B cell (primary cell): ENCODE measurements at regions not wholly inside any gene's neighbourhood (a gene's known extent, or its start where the extent isn't known, plus 50 kb on each side); places are given as distances from the start of the nearest gene placed in this dataset.

Experiments used
- ATAC-seq: fragments of 200-7000 bp; cut with Tn5 transposase; one replicate; pipeline ENCODE4 v1.10.0; 2021; ENCODE audit warnings: low read depth, mild to moderate bottlenecking, moderate number of reproducible peaks, moderate library complexity
- CTCF ChIA-PET: fragments of 350-600 bp; sonication (Branson Sonifier 250); formaldehyde crosslinking; loops from one replicate; lab custom pipeline; 2021; ENCODE audit warnings: antibody characterized with exemption, inconsistent platforms; lab: Charles Lee
- POLR2A ChIA-PET: fragments of 350-600 bp; sonication (Branson Sonifier 250); formaldehyde crosslinking; loops from one replicate; lab custom pipeline; 2021; ENCODE audit warnings: antibody characterized with exemption; lab: Charles Lee
- DNase-seq: peaks from one replicate; pipeline ENCODE4 v3.0.0; 2013
- H2AFZ ChIP-seq: 2 replicates; pipeline ENCODE4 v1.6.1; 2012; ENCODE audit warnings: mild to moderate bottlenecking, low read depth, low read length; ENCODE audit not compliant: insufficient read depth, poor library complexity, severe bottlenecking
- H3K27ac ChIP-seq, 2 donors: 1 replicate in 1 of 2; 2 replicates in 1 of 2; pipeline ENCODE4 v1.5.1; 2012 to 2013; ENCODE audit warnings: low read length in 2 of 2, mild to moderate bottlenecking in 2 of 2, moderate library complexity in 1 of 2
- H3K27me3 ChIP-seq, 4 experiments: fragments of 200-600 bp in 1 of 4; sonication (generic) in 1 of 4; replicated peaks in 1 of 4; 1 replicate in 2 of 4; 2 replicates in 2 of 4; pipeline versions ENCODE4 v1.6.1 to v1.7.0; 2013 to 2016; ENCODE audit warnings: low read length in 3 of 4, mild to moderate bottlenecking in 2 of 4, mixed read lengths in 1 of 4, moderate library complexity in 1 of 4; ENCODE audit not compliant: insufficient read depth in 4 of 4, control insufficient read depth in 3 of 4; ENCODE audit errors: control extremely low read depth in 1 of 4
- H3K36me3 ChIP-seq, 2 experiments: replicated peaks in 1 of 2; 1 replicate in 1 of 2; 2 replicates in 1 of 2; pipeline versions ENCODE4 v1.6.1 to v1.7.1; 2013; ENCODE audit warnings: low read length in 1 of 2; ENCODE audit not compliant: insufficient read depth in 2 of 2, control insufficient read depth in 1 of 2; ENCODE audit errors: control extremely low read depth in 1 of 2, extremely low read depth in 1 of 2
- H3K4me1 ChIP-seq, 2 donors: fragments of 200-600 bp in 1 of 2; sonication (generic) in 1 of 2; 1 replicate in 1 of 2; 2 replicates in 1 of 2; pipeline versions ENCODE4 v1.5.1 to v1.6.1; 2013 to 2017; ENCODE audit warnings: low read length in 2 of 2; ENCODE audit not compliant: control insufficient read depth in 2 of 2, insufficient read depth in 2 of 2
- H3K4me2 ChIP-seq: replicated peaks from 2 replicates; pipeline ENCODE3; 2012; ENCODE audit warnings: mild to moderate bottlenecking, low read depth, low read length; ENCODE audit not compliant: poor library complexity, severe bottlenecking
- H3K4me3 ChIP-seq, 5 experiments: fragments of 200-600 bp in 1 of 5; sonication (generic) in 1 of 5; 1 replicate in 3 of 5; 2 replicates in 2 of 5; pipeline versions ENCODE4 v1.5.1 to v1.7.0; 2011 to 2016; ENCODE audit warnings: low read length in 4 of 5, mild to moderate bottlenecking in 4 of 5, low read depth in 2 of 5, control low read depth in 1 of 5, moderate library complexity in 1 of 5; ENCODE audit not compliant: insufficient read depth in 1 of 5; ENCODE audit errors: control extremely low read depth in 1 of 5, extremely low read depth in 1 of 5
- H3K79me2 ChIP-seq: fragments of 200-600 bp; sonication (generic); one replicate; pipeline ENCODE4 v1.6.0; 2016; ENCODE audit warnings: low read length; ENCODE audit not compliant: control insufficient read depth, insufficient read depth
- H3K9ac ChIP-seq: fragments of 200-600 bp; sonication (generic); 2 replicates; pipeline ENCODE4 v1.6.1; 2017; ENCODE audit warnings: mild to moderate bottlenecking, low read length, moderate library complexity
- H3K9me3 ChIP-seq, 3 donors: one replicate each; pipeline versions ENCODE4 v1.6.1 to v1.7.1; 2013; ENCODE audit warnings: low read length in 2 of 3; ENCODE audit not compliant: control insufficient read depth in 2 of 3, insufficient read depth in 1 of 3; ENCODE audit errors: control extremely low read depth in 1 of 3
- H4K20me1 ChIP-seq: 2 replicates; pipeline ENCODE4 v1.6.0; 2012; ENCODE audit warnings: mild to moderate bottlenecking, low read length; ENCODE audit not compliant: insufficient read depth, control insufficient read depth, poor library complexity, severe bottlenecking
- H3K27ac Mint-ChIP-seq: one replicate; pipeline ENCODE4 v1.8.0; 2021; ENCODE audit warnings: mixed read lengths
- H3K27me3 Mint-ChIP-seq: one replicate; pipeline ENCODE4 v1.8.0; 2021; ENCODE audit warnings: mixed read lengths
- H3K4me1 Mint-ChIP-seq: one replicate; pipeline ENCODE4 v1.8.0; 2021; ENCODE audit warnings: mixed read lengths
- H3K4me3 Mint-ChIP-seq: one replicate; pipeline ENCODE4 v1.8.0; 2021; ENCODE audit warnings: mixed read lengths
- H3K9me3 Mint-ChIP-seq: one replicate; pipeline ENCODE4 v1.8.0; 2022; ENCODE audit warnings: mixed read lengths; ENCODE audit not compliant: insufficient read depth
- EZH2 ChIP-seq: IDR thresholded peaks from 2 replicates; pipeline ENCODE4 v1.6.1; 2012; ENCODE audit warnings: borderline replicate concordance, low read depth, mild to moderate bottlenecking, moderate library complexity, low read length; ENCODE audit not compliant: insufficient read depth, poor library complexity, severe bottlenecking
- WGBS: methylation state at CpG from one replicate; pipeline ENCODE4 v1.1.5; 2013; ENCODE audit warnings: missing lambda C conversion rate; ENCODE audit not compliant: insufficient coverage; 5-methylcytosine and 5-hydroxymethylcytosine counted together
- intact Hi-C: fragments of 100-400 bp; cut with micrococcal nuclease; formaldehyde crosslinking; loops from one replicate; pipeline ENCODE4 v1.10.0; 2022
- TF ChIP-seq, protein P1 (sequence below): fragments of 200-600 bp; IDR thresholded peaks from one replicate; pipeline ENCODE4 v1.8.0; 2022; ENCODE audit warnings: antibody characterized with exemption, mild to moderate bottlenecking

DNA sequence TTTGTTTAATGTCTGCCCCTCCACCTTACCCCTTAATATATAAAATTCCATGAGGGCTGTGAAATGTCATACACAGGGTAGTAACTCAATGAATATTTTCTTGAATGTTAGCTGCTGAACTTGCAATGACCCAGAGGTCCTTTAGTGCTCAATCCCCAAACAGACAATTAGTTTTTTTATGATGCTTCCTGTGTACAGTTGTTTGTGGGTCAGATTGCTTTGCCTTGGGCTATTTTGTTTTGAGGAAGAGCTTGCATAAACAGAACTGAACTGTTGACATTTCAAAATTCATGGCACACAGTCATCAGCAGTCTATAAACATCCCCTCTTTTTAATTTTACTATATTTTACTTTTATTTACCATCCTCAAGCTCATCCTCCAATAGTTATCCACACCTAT lies 820.5 kb upstream of the SEL1L start:
- Histone ChIP-seq H3K79me2 (no peaks in the 10 kb centered on the region), H4K20me1 (no peaks in the 10 kb centered on the region), H3K27me3 (no peaks in the 10 kb centered on the region), H2AFZ (no peak overlapping the region), H3K4me2 (no peak overlapping the region), H3K36me3 (no peaks in the 10 kb centered on the region), H3K27ac (no peak overlapping the region), H3K4me3 (no peak overlapping the region), H3K4me1 (no peaks in the 10 kb centered on the region), H3K9ac (no peak overlapping the region), H3K9me3 (peaks cover 0 to 4% (median 0%) of the 10 kb centered on the region in 3 donors)
- ChIA-PET POLR2A (no interaction called here), CTCF (no interaction called here)
- peaks cover 11% of the 10 kb centered on the region for H3K9me3 Mint-ChIP-seq
- ATAC-seq (no peak), DNase-seq (no peak)
- no peak overlapping the region for H3K4me3 Mint-ChIP-seq
- H3K4me1 Mint-ChIP-seq, result no peaks in the 10 kb centered on the region
- no peak for TF ChIP-seq EZH2
- TF ChIP-seq, protein P1, sequence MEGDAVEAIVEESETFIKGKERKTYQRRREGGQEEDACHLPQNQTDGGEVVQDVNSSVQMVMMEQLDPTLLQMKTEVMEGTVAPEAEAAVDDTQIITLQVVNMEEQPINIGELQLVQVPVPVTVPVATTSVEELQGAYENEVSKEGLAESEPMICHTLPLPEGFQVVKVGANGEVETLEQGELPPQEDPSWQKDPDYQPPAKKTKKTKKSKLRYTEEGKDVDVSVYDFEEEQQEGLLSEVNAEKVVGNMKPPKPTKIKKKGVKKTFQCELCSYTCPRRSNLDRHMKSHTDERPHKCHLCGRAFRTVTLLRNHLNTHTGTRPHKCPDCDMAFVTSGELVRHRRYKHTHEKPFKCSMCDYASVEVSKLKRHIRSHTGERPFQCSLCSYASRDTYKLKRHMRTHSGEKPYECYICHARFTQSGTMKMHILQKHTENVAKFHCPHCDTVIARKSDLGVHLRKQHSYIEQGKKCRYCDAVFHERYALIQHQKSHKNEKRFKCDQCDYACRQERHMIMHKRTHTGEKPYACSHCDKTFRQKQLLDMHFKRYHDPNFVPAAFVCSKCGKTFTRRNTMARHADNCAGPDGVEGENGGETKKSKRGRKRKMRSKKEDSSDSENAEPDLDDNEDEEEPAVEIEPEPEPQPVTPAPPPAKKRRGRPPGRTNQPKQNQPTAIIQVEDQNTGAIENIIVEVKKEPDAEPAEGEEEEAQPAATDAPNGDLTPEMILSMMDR, result no peak
- no peaks in the 10 kb centered on the region for H3K27me3 Mint-ChIP-seq
- no peak overlapping the region for H3K27ac Mint-ChIP-seq
- intact Hi-C loops, result no loop called here

DNA sequence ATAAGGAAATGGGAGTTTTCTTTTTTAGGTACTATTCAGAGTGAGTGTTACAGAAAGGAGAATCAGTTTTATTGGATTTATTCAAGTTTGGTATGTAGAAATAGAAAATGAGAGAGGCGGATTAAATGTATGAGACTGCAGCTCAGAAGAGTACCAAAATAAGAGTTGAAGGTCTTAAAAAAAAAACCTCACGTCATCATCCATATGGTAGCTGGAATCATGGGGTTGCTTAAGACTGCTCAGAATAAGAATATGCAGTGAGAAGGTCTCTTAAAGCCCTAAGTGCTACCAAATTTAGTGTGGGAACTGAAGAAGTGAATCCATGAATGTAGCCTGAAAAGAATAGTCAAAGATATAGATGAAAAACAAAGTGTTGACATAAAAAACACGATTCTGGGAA lies 825.5 kb upstream of the SEL1L start:
- H3K27ac ChIP-seq, result no peak overlapping the region
- ChIA-PET CTCF (no interaction called here), POLR2A (no interaction called here)
- H2AFZ ChIP-seq, result no peak overlapping the region
- H3K4me2 ChIP-seq, result no peak overlapping the region
- ATAC-seq (no peak), DNase-seq (no peak)
- H3K9me3 ChIP-seq, result peaks cover 0 to 4% (median 0%) of the 10 kb centered on the region in 3 donors
- H3K36me3 ChIP-seq, result no peaks in the 10 kb centered on the region
- H3K9me3 Mint-ChIP-seq, result peaks cover 11% of the 10 kb centered on the region
- H3K9ac ChIP-seq, result no peak overlapping the region
- H3K4me3 Mint-ChIP-seq, result no peak overlapping the region
- no CpG with 5 or more reads among the region's 3 CpGs for WGBS
- H3K4me1 ChIP-seq, result no peaks in the 10 kb centered on the region
- H3K79me2 ChIP-seq, result no peaks in the 10 kb centered on the region
- no peaks in the 10 kb centered on the region for H3K27me3 ChIP-seq
- intact Hi-C loops, result no loop called here
- no peaks in the 10 kb centered on the region for H3K27me3 Mint-ChIP-seq
- no peak overlapping the region for H3K4me3 ChIP-seq
- H3K4me1 Mint-ChIP-seq, result no peaks in the 10 kb centered on the region
- no peak overlapping the region for H3K27ac Mint-ChIP-seq
- TF ChIP-seq EZH2, result no peak
- TF ChIP-seq, protein P1, result no peak
- no peaks in the 10 kb centered on the region for H4K20me1 ChIP-seq
